ENCODE measurements at regions not wholly inside any gene's neighbourhood (a gene's known extent, or its start where the extent isn't known, plus 50 kb on each side); places are given as distances from the start of the nearest gene placed in this dataset.

GRCh38 chr12:124726596-124727263 is 136.9 kb downstream of the SCARB1 start:
- no peak for DNase-seq (ENCODE audit: low read depth in 3 of 3)

- DNase-seq (ENCODE audit: low read depth in 3 of 3): no peak
These were observed 137.9 kb downstream of the SCARB1 start for GRCh38 chr12:124725597-124726237.

- DNase-seq (ENCODE audit: low read depth in 3 of 3): no peak
These were observed 138.6 kb downstream of the SCARB1 start for GRCh38 chr12:124725099-124725498.

GRCh38 chr12:124722878-124723277 is 140.8 kb downstream of the SCARB1 start:
- no peak for DNase-seq (ENCODE audit: low read depth in 3 of 3)

DNA sequence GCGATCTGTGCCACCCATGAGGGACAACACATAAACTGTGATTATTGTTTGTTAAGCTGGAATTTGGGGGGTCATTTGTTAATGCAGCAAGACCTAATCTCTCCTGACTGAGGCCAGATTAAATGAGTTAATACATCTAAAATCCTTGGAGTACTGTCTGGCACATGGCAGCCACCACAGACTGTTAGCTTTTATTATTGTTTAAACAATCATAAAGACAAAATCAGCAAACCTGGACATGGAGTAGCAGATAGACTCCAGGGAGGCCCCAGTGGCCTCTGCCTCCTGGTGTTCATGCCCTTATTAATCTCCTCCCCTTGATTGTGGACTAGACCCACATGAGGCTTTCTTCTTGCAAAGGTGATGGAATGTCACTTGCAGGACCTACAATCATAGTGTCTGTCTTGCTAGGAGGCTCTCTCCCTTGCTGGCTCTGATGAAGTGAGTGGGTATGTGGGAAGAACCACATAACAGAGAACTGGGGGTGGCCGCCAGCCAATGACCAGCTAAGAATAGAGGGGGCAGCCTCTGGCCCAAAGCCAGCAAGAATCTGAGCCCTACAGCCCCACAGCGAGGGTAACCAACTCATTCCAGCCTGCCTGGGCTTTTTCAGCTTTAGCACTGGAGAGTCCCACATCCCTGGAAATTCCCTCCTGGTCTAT is 142.0 kb downstream of the SCARB1 start:
- no peak for DNase-seq (ENCODE audit: low read depth in 3 of 3)

DNA sequence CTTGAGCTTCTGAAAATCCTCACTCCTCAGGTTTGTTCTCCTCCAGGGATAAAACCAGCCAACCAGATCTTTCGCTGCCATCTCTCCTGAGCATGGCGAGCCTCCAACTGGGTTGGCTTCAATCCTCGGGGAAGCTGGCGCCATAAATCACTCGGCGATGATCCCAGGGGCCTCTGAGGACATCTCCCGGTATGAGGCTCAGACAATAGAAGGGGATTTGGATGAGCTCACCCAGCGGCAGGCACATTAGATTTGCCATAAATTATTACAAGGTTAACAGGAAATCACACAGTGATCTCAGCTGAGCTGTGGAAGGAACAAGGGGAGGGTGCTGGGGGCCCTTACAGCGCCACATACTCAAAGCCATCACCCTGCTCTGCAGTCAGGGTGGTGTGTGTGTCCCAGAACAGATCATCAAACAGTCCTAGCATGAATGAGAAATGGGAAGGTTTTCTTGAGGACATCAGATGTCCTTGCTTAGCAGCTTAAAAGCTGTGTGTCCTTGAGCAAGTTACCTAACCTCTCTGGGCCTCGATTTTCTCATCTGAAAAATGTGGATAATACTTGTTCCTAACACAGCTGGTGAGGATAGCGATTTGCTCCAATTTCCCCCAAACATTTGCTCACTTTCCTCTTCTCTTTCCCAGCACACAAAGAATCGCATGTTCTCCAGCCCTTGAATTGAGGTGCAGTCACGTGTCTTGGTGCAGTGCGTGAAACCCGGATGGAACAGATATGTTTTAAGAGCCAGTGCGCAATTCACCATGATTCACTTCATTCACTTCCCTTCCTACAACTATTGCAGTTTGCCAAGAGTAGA is 142.8 kb downstream of the SCARB1 start:
- no peak for DNase-seq (ENCODE audit: low read depth in 3 of 3)

GRCh38 chr12:124720004-124720680 is 143.5 kb downstream of the SCARB1 start:
- DNase-seq (ENCODE audit: low read depth in 3 of 3): no peak

DNA sequence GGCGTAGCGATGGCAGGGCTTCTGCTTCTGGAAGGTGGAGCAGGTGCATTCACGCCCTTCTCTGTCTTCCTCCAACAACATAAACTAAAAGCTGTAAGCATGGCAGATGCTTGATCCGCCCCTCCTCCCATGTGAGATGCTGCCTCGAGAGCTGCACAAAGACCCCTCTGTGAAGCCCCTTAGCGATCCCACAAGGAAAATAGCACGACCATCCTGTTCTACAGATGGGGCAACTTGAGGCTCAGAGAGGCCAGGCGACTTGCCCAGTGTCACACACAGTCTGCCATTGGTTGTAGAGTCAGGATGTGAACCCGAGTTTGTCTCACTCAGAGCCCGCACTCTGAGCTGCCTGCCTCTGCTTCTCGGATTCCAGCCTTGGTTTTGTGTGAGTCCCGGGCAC is 144.4 kb downstream of the SCARB1 start:
- no peak for DNase-seq (ENCODE audit: low read depth in 3 of 3)

DNA sequence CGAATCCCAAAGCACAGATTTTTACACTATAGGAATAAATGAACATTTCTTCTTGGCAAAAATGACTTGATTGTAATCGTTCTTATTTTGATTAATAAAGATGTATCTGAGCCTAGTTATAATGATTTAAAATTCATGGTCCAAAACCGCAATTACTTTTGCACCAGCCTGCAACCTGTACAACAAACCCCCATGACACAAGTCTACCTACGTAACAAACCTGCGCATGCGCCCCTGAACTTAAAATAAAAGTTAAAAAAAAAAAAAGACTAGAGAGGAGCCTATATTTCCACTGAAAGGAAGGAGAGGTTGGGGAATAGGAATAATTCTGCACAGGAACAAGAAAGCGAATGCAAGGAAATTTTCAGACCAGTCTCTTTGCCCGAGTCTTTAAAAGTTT is 145.2 kb downstream of the SCARB1 start:
- DNase-seq (ENCODE audit: low read depth in 3 of 3): no peak

- DNase-seq (ENCODE audit: low read depth in 3 of 3): no peak
These were observed 145.6 kb downstream of the SCARB1 start for GRCh38 chr12:124718036-124718435.

GRCh38 chr12:124717318-124717717 is 146.3 kb downstream of the SCARB1 start:
- DNase-seq (ENCODE audit: low read depth in 3 of 3): no peak

GRCh38 chr12:124716208-124717130 is 147.2 kb downstream of the SCARB1 start:
- DNase-seq (ENCODE audit: low read depth in 3 of 3): no peak

GRCh38 chr12:124715121-124715990 is 147.9 kb upstream of the NCOR2 start:
- DNase-seq (ENCODE audit: low read depth in 3 of 3): no peak

DNA sequence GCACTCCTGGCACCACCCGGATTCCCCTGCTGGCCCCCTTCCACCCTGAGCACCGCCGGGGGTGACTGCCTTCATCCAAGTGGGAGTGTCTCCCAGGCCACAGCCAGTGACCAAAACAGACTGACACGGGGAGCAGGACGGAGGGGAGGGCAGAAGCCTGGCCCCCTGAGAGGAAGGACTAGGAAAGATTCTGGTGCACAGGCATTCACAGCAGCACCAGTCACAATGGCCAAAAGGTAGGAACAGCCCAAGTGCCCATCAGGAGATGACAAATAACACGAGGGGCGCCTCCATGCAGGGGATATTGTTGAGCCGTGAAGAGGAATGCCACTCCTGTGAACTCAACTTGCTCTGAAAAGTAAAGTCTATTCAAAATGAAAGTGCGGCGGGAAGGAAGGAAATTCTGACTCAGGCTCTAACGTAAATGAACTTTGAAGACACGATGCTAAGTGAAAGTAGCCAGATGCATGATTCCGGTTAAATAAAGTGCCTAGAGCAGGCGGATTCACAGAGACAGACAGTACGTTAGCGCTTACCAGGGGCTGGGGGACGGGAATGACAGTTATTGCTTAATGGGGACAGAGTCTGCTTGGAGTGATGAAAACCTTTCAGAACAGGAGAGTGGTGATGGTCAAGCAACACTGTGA is 146.1 kb upstream of the NCOR2 start:
- peak; percentile 62 to 73 (median 64) for DNase-seq (ENCODE audit: low read depth in 3 of 3)

GRCh38 chr12:124713041-124713435 is 145.6 kb upstream of the NCOR2 start:
- DNase-seq (ENCODE audit: low read depth in 3 of 3): no peak

DNA sequence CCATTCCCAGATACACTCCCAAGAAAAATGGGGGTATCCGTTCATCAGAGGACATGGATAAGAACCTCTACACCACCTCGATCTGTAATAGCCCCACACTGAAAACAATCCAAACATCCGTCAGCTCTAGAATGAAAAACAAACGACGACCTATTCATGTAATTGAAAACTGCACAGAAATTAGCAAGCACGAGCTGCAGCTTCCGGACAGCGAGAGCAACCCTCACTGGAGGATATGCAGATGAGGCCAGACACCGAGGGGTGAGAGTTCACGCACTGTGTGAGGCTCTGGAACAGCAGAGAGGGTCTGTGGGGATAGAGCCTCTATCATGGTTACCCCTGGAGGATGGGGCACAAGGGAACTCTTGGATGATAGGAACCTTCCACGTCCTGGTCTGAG is 143.9 kb upstream of the NCOR2 start:
- no peak for DNase-seq (ENCODE audit: low read depth in 3 of 3)

GRCh38 chr12:124709722-124710687 is 142.6 kb upstream of the NCOR2 start:
- DNase-seq (ENCODE audit: low read depth in 3 of 3): no peak

- DNase-seq (ENCODE audit: low read depth in 3 of 3): no peak
These were observed 139.9 kb upstream of the NCOR2 start for GRCh38 chr12:124707316-124707715.
